ENCODE measurements at regions not wholly inside any gene's neighbourhood (a gene's known extent, or its start where the extent isn't known, plus 50 kb on each side); places are given as distances from the start of the nearest gene placed in this dataset.

- BruUV-seq (replicated peaks), result no TSS peak
- TF ChIP-seq CTCF (IDR thresholded peaks at IDR 0.05; ENCODE audit: unreplicated experiment), result no peak
- no peaks in the 10 kb centered on the region for H3K27me3 Mint-ChIP-seq (ENCODE audit: insufficient read depth, unreplicated experiment)
- H3K4me1 Mint-ChIP-seq (ENCODE audit: insufficient read depth, unreplicated experiment), result no peaks in the 10 kb centered on the region
- CTCF ChIA-PET, result interaction anchor here (0.5 to 2.2 kb wide), 2 partner anchors 28 to 272 kb away, joined by 4 to 5 read pairs; no protein-coding TSS in a partner anchor
- intact Hi-C loops (cut with micrococcal nuclease), result no loop called here
- POLR2A ChIA-PET, result interaction anchor here (0.7 to 0.8 kb wide), 4 partner anchors 14 to 517 kb away, joined by 3 read pairs; no protein-coding TSS in a partner anchor
- DNase-seq (ENCODE audit: unreplicated experiment), result no peak
- H3K36me3 Mint-ChIP-seq (ENCODE audit: insufficient read depth, unreplicated experiment), result no peaks in the 10 kb centered on the region
- H3K4me3 Mint-ChIP-seq (ENCODE audit: unreplicated experiment), result no peak overlapping the region
- H3K27ac Mint-ChIP-seq (ENCODE audit: low read depth, unreplicated experiment), result no peak overlapping the region
- no peaks in the 10 kb centered on the region for H3K9me3 Mint-ChIP-seq (ENCODE audit: unreplicated experiment)
Observed at GRCh38 chr4:128725405-128726055, 84.0 kb upstream of the JADE1 start.

GRCh38 chr4:128722911-128723310 is 86.6 kb upstream of the JADE1 start:
- DNase-seq (ENCODE audit: unreplicated experiment), result no peak
- H3K9me3 Mint-ChIP-seq (ENCODE audit: unreplicated experiment), result no peaks in the 10 kb centered on the region

GRCh38 chr4:128721896-128722295 is 87.6 kb upstream of the JADE1 start:
- POLR2A ChIA-PET, result interaction anchor here (0.8 kb wide), 1 partner anchor 30 kb away, joined by 4 read pairs; no protein-coding TSS in a partner anchor
- no TSS peak for BruUV-seq (replicated peaks)
- intact Hi-C loops (cut with micrococcal nuclease), result no loop called here
- Mint-ChIP-seq H3K4me3 (ENCODE audit: unreplicated experiment) (no peak overlapping the region), H3K27ac (ENCODE audit: low read depth, unreplicated experiment) (no peak overlapping the region), H3K9me3 (ENCODE audit: unreplicated experiment) (no peaks in the 10 kb centered on the region), H3K27me3 (ENCODE audit: insufficient read depth, unreplicated experiment) (no peaks in the 10 kb centered on the region), H3K4me1 (ENCODE audit: insufficient read depth, unreplicated experiment) (no peaks in the 10 kb centered on the region), H3K36me3 (ENCODE audit: insufficient read depth, unreplicated experiment) (no peaks in the 10 kb centered on the region)
- DNase-seq (ENCODE audit: unreplicated experiment), result no peak
- TF ChIP-seq CTCF (IDR thresholded peaks at IDR 0.05; ENCODE audit: unreplicated experiment), result no peak
- CTCF ChIA-PET, result interaction anchor here (0.6 kb wide), 1 partner anchor 48 kb away, joined by 3 read pairs; no protein-coding TSS in a partner anchor

More at GRCh38 chr4:128722911-128723310, 86.6 kb upstream of the JADE1 start:
- Mint-ChIP-seq H3K4me1 (ENCODE audit: insufficient read depth, unreplicated experiment) (no peaks in the 10 kb centered on the region), H3K27me3 (ENCODE audit: insufficient read depth, unreplicated experiment) (no peaks in the 10 kb centered on the region), H3K4me3 (ENCODE audit: unreplicated experiment) (no peak overlapping the region), H3K27ac (ENCODE audit: low read depth, unreplicated experiment) (no peak overlapping the region), H3K36me3 (ENCODE audit: insufficient read depth, unreplicated experiment) (no peaks in the 10 kb centered on the region)
- ChIA-PET POLR2A (no interaction called here), CTCF (no interaction called here)
- no peak for TF ChIP-seq CTCF (IDR thresholded peaks at IDR 0.05; ENCODE audit: unreplicated experiment)
- no TSS peak for BruUV-seq (replicated peaks)
- intact Hi-C loops (cut with micrococcal nuclease), result no loop called here

GRCh38 chr4:128720270-128720669 is 89.2 kb upstream of the JADE1 start:
- DNase-seq (ENCODE audit: unreplicated experiment), result no peak
- no TSS peak for BruUV-seq (replicated peaks)
- intact Hi-C loops (cut with micrococcal nuclease), result no loop called here

More at GRCh38 chr4:128720270-128720669, 89.2 kb upstream of the JADE1 start:
- Mint-ChIP-seq H3K36me3 (ENCODE audit: insufficient read depth, unreplicated experiment) (no peaks in the 10 kb centered on the region), H3K4me1 (ENCODE audit: insufficient read depth, unreplicated experiment) (no peaks in the 10 kb centered on the region), H3K27me3 (ENCODE audit: insufficient read depth, unreplicated experiment) (no peaks in the 10 kb centered on the region), H3K27ac (ENCODE audit: low read depth, unreplicated experiment) (no peak overlapping the region), H3K9me3 (ENCODE audit: unreplicated experiment) (no peaks in the 10 kb centered on the region), H3K4me3 (ENCODE audit: unreplicated experiment) (no peak overlapping the region)
- ChIA-PET POLR2A (interaction anchor here (1.0 kb wide), 1 partner anchor 89 kb away, joined by 3 read pairs; the partner anchor contains the start of gene JADE1), CTCF (interaction anchor here (1.4 to 1.6 kb wide), 2 partner anchors 9 to 146 kb away, joined by 3 read pairs; no protein-coding TSS in a partner anchor)
- TF ChIP-seq CTCF (IDR thresholded peaks at IDR 0.05; ENCODE audit: unreplicated experiment), result no peak

Data from MCF 10A (cell line).